ENCODE measurements at regions not wholly inside any gene's neighbourhood (a gene's known extent, or its start where the extent isn't known, plus 50 kb on each side); places are given as distances from the start of the nearest gene placed in this dataset.
"Not testable (repeated sequence)": the region's sequence is repeated elsewhere in the genome, so short reads cannot be mapped to it uniquely, and the experiment has no call there.

DNA sequence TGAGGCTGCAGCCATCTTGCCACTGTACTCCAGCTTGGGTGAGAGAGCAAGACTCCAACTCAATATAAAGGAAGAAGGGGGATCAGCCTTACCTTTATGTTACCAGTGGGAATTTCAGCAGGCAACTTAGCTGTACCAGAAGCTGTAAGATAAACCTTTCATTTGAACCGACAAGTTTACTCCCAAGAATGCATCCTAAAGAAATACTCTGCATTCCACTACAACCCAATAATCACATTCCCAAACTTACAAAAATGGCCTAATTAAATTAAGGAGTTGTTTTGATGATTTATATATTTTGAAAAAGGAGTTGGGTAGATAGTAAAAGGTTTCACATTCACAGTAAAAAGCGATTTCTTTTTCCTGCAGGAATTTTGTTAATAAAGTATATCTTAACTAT, 241.4 kb downstream of the TTC8 start:
- no peak for DNase-seq (ENCODE audit: low spot score)

DNA sequence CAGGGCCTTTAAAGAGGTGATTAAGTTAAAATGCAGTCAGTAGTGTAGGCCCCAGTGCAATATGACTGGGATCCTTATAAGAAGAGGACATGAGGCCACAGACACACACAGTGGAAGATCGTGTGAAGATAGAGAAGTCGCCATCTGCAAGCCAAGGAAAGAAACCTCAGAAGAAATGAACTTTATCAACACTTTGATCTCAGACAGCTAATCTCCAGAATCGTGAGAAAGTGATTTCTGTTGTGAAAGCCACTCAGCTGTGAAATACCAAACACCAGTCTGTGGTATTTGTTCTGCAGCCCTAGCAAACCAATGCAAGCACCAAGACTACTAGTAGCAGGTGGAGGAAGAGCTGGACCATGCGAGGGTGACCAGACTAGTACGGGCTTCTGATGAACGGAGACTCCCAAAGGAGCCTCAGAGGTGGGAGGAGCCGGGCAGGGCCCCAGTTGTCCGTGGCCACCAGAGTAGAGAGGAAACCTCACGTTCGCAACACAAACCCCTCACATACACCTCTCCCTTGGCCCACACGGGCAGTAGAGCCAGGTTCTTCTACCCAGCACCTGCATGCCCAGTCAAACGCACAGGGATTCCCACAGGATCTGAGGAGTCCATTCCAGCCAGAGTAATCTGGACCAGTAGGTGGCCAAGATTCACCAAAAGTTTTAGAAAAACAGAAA, 243.0 kb downstream of the TTC8 start:
- DNase-seq (ENCODE audit: low spot score) = no peak

DNA sequence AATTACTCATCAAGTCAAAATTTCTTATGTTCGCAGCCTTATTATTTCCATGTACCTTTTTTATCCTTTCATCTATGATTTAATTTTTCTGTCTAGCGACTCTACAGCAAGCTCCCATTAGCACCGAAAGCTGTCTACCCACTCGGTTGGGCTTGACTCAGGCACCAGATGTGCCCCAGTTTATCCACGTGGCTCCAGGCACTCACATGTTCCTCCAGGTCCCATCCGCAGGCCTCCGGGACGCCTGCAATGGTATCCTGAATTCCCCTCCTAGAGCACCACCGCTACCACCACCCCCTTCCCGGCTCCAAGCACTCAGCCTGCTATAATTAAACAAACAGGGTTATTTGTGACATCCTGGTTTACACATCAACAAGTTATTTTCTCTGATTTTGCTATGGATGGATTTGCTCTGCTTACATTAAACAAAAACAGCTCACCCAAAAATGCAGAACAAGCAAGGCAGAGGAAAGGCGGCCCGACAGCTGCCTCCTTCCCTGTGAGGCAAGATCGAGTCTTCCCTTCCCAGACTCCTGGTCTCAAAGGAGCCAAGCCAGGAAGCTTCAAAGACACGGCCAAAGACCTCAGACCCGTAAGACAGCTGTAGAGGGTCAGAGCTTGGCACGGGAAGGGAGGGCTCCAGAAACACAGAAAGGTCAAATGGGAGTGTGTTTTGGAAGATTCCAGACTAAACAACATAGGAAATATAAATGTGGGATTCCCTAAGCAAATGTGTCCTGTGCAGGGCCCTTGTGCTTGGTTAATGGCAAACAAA, 253.8 kb downstream of the TTC8 start:
- no peak for DNase-seq (ENCODE audit: low spot score)

DNA sequence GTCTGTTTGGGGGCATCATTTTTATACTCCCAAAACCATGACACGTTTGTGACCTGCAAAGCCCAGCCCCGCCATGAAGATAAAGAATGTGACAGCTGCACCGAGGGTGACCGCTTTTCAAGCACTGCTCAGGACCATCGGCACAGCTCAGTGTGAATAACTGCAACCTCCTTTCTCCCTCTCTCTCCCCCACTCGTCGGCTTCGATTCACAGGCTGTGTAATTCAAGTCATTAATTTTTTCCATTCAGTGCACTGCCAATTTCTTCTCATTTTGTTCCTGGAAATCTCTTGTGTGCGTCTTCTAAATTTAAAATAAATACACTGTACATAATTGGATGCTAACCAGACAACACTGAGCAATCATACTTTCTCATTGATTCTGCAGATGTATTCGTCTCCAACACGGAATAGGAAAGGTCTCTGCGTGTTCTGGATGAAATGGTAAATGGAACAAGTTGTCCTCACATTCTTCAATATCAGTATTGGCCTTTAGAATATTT, 260.8 kb downstream of the TTC8 start:
- no peak for DNase-seq (ENCODE audit: low spot score)

DNA sequence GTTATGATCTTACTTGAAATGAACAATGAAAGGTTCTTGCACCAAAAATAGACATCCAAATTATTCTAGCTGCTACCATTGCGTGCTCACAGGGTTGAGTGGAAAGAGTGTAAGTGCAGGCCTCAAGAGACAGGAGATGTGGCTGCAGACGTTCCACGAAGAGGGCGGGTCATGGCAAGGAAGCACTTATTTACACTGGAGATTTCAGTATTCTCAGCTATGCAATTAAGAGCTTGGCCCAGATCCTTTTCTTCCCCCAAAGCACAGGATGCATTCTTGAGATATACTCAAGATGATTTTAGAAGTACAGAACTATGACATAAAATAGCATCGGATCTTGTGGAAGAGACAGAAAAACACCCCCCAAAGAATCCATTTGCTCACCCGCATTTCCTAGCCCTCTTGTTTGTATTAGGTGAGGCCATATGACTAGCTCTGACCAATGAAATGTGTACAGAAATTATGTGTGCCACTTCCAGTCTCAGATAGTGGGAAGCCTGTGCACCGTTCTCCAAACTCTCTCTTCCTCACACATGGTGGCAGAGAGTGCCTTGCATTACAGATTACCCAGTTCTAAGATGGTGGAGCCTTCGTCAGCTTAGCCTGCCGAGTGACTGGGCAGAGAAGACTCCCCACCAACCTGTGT, 261.4 kb downstream of the TTC8 start:
- DNase-seq (ENCODE audit: low spot score) = peak; percentile 15

DNA sequence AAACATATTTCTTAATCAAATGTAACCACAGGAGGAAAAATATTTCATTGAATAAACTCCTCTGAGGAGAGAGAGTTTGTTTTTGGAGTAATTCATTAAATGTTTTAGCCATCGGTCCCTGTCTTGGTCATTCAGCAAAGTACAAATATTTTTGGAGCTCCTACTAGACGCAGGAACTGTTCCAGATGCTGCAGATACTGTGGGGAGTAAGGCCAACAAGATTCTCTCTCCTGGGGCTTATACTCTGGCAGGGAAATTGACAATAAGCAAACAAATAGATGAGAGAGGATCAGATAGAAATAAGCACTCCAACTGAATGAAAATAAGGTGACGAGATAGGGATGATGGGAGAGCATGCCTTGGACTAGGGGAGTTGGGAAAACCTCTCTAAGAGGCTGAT, 264.1 kb downstream of the TTC8 start:
- DNase-seq (ENCODE audit: low spot score) = no peak

DNA sequence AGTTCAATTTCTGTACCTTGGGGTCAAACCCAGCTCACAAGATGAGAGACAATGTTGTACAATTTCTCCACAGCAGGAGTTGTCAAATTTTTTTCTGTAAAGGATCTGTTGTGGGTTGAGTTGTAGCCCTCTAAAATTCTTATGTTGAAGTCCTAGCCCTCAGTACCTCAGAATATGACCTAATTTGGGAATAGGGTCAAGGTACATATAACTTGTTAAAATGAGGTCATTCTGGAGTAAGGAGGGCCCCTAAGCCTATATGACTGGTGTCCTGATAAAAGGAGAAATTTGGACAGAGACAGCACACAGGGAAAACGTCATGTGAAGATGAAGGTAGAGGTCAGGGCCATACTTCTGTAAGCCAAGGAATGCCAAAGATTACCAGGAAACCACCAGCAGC, 264.9 kb downstream of the TTC8 start:
- no peak for DNase-seq (ENCODE audit: low spot score)

DNA sequence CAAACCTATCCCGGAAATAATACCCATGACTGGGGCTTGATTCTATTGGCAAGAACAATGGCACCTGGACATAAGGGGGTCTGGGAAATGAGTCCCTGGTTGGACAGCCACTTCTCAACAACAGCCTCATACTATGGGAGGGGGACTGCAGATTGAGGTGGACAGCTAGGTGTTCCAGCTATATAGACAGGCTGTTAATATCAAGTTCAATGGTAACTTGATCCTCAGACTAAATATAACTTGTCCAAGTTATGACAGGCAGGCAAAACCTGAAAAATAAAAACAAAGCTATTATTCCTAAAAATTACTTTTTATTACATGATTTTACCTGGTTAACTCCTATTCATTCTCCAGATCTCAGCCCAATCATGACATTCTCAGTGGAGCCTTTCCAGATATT, 267.3 kb downstream of the TTC8 start:
- DNase-seq (ENCODE audit: low spot score) = no peak

DNA sequence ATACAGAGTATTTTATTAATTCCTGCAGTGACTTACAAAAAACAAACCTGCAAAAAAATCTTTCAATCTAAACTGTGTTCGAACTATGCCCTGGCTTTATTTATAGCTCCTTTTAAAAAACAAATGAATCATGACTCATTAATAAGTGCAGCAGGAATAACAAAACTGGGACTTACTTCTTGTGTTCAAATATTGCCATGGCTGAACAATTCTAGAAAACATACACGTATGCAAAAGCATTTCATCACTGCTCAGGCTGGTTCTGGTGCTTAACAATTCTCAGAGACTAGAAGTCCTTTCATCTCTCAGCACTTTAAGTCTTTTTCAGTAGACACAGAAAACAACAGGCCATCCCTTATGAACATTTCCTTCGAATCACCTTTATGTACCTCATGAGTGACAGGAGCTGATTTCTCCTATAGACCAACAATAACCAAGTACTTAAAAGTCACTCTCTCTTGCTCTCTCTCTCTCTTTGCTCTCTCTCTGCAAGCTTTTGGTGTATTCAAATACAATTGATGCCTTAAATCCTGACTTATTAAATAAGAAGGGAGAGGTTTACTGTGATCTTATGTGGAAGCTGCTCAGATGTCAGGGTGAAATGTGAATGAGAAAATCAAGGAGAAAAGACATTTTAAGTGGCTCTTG, 268.8 kb downstream of the TTC8 start:
- no peak for DNase-seq (ENCODE audit: low spot score)

DNA sequence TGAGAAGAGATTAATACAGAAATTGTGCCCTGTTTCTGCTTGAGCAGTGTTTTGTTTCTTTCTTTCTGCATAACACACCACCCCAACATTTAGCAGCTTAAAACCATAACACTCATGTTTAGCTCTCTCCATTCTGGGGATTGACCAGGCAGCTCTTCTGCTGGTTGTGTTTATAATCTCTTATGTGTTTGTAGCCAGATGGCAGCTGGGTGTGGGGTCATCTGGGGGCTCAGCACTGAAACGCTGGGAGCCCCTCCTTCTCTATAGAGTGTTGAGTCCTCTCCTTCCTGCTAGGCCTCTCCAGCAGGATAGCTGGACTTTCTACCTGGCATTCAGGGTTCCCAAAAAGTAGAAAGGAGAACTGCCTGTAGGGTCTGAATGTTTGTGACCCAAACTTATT, 270.6 kb downstream of the TTC8 start:
- DNase-seq (ENCODE audit: low spot score) = no peak

DNA sequence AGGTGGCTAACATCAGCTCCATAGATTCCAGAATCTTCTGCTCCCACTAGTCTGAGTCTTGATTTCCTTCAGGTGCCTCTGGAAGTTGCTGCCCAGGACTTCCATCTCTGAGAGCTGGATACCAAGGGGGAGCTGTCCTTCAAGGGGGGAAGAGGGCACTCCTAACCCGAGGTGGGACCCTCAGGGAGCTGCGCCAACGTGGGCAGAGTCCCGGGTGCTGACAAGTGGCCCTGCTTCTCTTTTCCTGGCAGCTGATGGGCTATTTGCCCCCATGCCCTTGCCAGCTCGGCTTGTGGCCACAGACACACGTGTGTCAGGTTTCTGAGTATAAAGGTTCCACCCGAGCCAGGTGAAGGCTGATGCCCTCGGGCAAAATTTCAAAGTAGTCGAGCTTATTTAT, 272.5 kb downstream of the TTC8 start:
- no peak for DNase-seq (ENCODE audit: low spot score)

DNA sequence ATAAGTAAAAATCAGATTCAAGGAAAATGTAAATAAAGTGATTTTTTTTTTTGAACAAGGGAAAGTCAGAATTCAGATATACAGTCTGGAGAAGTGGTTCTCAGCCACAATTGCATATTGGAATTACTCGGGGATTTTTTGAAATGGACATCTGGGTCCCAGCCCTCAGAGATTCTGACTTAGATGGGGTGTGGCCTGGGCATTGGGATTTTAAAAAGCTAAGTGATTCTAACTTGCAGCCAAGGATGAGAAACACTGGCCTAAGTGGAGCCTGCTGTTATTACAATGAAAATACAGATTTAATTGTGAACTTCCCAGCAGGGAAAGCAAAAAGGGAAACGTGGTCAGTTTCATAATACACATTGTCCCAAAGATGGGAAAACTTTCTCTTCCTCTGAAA, 273.8 kb downstream of the TTC8 start:
- no peak for DNase-seq (ENCODE audit: low spot score)

DNA sequence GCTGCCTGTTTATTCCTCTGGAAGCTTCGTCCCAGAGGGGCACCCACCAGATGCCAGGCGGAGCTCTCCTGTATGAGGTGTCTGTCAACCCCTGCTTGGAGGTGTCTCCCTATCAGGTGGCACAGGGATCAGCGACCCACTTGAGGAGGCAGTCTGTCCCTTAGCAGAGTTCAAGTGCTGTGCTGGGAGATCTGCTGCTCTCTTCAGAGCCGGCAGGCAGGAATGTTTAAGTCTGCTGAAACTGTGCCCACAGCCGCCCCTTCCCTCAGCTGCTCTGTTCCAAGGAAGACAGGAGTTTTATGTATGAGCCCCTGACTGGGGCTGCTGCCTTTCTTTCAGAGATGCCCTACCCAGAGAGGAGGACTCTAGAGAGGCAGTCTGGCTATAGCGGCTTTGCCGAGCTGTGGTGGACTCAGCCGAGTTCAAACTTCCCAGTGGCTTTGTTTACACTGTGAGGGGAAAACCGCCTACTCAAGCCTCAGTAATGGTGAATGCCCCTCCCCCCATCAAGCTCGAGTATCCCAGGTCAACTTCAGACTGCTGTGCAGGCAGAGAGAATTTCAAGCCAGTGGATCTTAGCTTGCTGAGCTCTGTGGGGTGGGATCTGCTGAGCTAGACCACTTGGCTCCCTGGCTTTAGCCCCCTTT, 279.8 kb downstream of the TTC8 start:
- not testable (repeated sequence) for DNase-seq (ENCODE audit: low spot score)

DNA sequence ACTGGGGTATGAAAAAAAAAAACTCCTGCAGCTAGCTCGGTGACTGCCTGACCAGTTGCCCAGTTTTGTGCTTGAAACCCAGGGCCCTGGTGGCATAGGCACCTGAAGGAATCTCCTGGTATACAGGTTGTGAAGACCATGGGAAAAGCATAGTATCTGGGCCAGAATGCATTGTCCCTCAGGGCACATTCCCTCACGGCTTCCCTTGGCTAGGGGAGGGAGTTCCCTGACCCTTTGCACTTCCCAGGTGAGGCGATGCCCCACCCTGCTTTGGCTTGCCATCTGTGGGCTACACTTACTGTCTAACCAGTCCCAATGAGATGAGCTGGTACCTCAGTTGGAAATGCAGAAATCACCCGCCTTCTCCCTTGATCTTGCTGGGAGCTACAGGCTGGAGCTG, 280.4 kb downstream of the TTC8 start:
- not testable (repeated sequence) for DNase-seq (ENCODE audit: low spot score)
